Rectal smooth muscle tissue (tissue), 1 donor: ENCODE measurements at regions not wholly inside any gene's neighbourhood (a gene's known extent, or its start where the extent isn't known, plus 50 kb on each side); places are given as distances from the start of the nearest gene placed in this dataset.

Experiments used
- H3K27ac ChIP-seq: one replicate; pipeline ENCODE4 v1.7.0; 2013; ENCODE audit warnings: low read depth, low read length, inconsistent platforms
- H3K27me3 ChIP-seq: one replicate; pipeline ENCODE4 v1.7.0; 2013; ENCODE audit warnings: low read length; ENCODE audit not compliant: control insufficient read depth, insufficient read depth
- H3K36me3 ChIP-seq: one replicate; pipeline ENCODE4 v1.7.0; 2013; ENCODE audit warnings: low read length; ENCODE audit not compliant: control insufficient read depth, insufficient read depth
- H3K4me1 ChIP-seq: one replicate; pipeline ENCODE4 v1.7.0; 2013; ENCODE audit warnings: low read length; ENCODE audit not compliant: control insufficient read depth, insufficient read depth
- H3K4me3 ChIP-seq: one replicate; pipeline ENCODE4 v1.7.0; 2013; ENCODE audit warnings: low read length
- H3K9ac ChIP-seq: one replicate; pipeline ENCODE4 v1.7.0; 2013; ENCODE audit warnings: low read length

DNA sequence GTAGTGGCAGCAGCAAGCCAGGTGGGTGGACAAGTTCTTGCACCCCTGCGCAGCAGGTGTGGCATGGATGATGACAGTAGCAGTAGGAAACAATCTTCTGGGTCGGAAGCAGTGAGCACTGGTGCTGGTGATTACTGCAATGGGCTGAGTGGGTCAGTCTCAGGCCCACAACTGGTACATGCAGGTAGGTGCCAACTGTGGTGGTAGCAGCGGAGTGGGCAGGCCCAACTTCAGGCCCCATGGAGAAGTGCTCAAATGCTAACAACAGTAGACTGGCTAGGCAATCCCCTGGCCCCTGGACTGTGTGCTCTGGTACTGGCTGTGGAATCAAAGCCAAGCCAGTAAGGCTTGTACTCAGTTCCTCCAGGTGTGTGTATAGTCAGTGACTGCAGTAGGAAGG, 413.7 kb downstream of the PDGFC start:
- H3K4me3 ChIP-seq, result no peak overlapping the region
- no peak overlapping the region for H3K27ac ChIP-seq
- H3K27me3 ChIP-seq, result no peaks in the 10 kb centered on the region
- H3K36me3 ChIP-seq, result no peaks in the 10 kb centered on the region
- no peak overlapping the region for H3K9ac ChIP-seq
- H3K4me1 ChIP-seq, result no peaks in the 10 kb centered on the region

GRCh38 chr4:156556336-156556735, 415.3 kb downstream of the PDGFC start:
- Histone ChIP-seq H3K36me3 (no peaks in the 10 kb centered on the region), H3K27me3 (no peaks in the 10 kb centered on the region), H3K4me1 (no peaks in the 10 kb centered on the region), H3K4me3 (no peak overlapping the region), H3K9ac (no peak overlapping the region), H3K27ac (no peak overlapping the region)

DNA sequence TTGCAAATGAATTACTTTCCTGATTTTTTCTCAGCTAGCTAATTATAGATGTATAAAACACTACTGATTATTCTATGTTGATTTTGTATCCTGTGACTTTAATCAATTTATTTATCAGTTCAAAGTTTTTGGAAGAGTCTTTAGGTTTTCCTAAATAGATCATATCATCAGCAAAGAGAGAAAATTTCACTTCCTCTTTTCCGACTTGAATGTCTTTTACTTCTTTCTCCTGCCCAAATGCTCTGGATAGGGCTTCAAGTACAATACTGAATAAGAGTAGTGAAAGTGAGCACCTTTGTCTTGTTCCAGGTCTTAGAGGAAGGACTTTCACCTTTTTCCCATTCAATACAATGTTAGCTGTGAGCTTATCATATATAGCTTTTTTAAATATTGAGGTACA, 417.9 kb downstream of the PDGFC start:
- Histone ChIP-seq H3K4me3 (no peak overlapping the region), H3K4me1 (no peaks in the 10 kb centered on the region), H3K9ac (no peak overlapping the region), H3K36me3 (no peaks in the 10 kb centered on the region), H3K27me3 (no peaks in the 10 kb centered on the region), H3K27ac (no peak overlapping the region)

GRCh38 chr4:156547891-156548290, 423.7 kb downstream of the PDGFC start:
- H3K4me3 ChIP-seq, result no peak overlapping the region
- H3K4me1 ChIP-seq, result peaks cover 12% of the 10 kb centered on the region
- H3K9ac ChIP-seq, result no peak overlapping the region
- H3K27me3 ChIP-seq, result no peaks in the 10 kb centered on the region
- H3K27ac ChIP-seq, result no peak overlapping the region
- H3K36me3 ChIP-seq, result no peaks in the 10 kb centered on the region

- H3K4me3 ChIP-seq, result no peak overlapping the region
- H3K27me3 ChIP-seq, result no peaks in the 10 kb centered on the region
- H3K9ac ChIP-seq, result no peak overlapping the region
- no peak overlapping the region for H3K27ac ChIP-seq
- H3K36me3 ChIP-seq, result no peaks in the 10 kb centered on the region
- H3K4me1 ChIP-seq, result peaks cover 12% of the 10 kb centered on the region
Observed at GRCh38 chr4:156547439-156547838, 424.2 kb downstream of the PDGFC start.

- Histone ChIP-seq H3K27me3 (no peaks in the 10 kb centered on the region), H3K4me1 (peaks cover 12% of the 10 kb centered on the region), H3K9ac (no peak overlapping the region), H3K36me3 (no peaks in the 10 kb centered on the region), H3K27ac (no peak overlapping the region), H3K4me3 (no peak overlapping the region)
Observed at GRCh38 chr4:156545003-156545785, 426.4 kb downstream of the PDGFC start.

DNA sequence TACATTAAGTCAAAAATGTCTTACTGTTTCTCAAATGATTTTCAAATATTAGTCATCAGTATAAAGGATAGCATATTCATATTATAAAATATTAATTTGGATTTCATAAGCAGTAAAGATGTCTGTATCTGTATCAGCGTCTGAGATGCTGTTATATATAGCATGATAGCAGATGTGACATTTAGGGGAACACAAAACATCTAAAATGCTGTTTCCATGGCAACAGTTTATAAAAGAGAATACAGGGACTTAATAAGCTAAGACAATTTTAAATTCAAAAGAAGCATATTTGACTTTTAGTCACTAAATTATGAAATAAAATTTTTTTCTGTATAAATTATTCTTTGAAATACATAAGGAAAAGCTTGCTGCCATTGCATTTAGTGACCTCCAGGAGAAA, 432.2 kb downstream of the PDGFC start:
- Histone ChIP-seq H3K4me3 (no peak overlapping the region), H3K27ac (no peak overlapping the region), H3K9ac (no peak overlapping the region), H3K27me3 (no peaks in the 10 kb centered on the region), H3K4me1 (no peaks in the 10 kb centered on the region), H3K36me3 (no peaks in the 10 kb centered on the region)

DNA sequence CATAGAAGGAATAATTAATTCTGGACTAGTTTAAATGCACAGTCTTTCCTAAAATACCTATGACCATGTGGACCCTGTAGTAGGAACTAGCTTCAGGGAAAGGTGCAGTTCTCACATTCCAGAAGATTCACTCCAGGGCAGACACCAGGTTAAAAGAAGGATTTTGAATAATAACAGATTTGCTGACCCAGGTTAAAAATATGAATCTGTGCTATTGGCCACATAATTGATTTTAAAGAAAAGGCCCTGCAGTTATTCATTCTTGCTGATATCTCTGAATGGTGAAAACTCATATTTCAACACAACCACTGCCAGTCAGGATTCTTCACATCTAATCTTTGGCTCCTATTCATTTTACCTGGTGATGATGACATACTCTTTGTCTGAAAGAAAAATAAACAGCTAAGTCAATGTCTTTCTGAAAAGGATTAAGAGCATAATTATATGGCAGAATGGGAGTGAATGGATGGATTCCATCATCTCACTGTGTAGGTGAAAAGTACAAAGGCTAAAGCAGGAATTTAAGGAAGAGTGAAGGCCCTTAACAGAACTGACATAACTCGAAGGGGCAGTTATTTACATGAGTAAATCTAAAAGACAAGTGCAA, 432.8 kb downstream of the PDGFC start:
- no peak overlapping the region for H3K9ac ChIP-seq
- no peaks in the 10 kb centered on the region for H3K4me1 ChIP-seq
- no peaks in the 10 kb centered on the region for H3K36me3 ChIP-seq
- H3K27me3 ChIP-seq, result no peaks in the 10 kb centered on the region
- H3K27ac ChIP-seq, result no peak overlapping the region
- no peak overlapping the region for H3K4me3 ChIP-seq

DNA sequence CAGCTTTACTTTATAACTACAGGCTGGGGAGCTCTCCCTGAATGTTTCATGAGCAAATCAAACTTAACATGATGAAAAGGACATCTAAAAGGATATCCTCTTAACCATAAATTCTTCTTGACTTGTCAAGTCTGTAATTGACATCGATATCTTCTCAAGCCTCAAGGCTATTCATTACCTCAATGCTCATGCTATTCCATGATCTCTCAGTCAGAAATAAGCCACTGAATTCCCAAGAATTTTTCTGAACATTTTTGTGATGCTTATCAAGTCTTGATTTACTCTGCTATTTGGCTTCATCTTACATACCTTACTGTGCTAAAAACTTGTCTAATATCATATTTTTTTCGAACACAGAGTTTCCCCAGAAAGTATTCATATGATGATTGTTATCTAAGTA, 433.4 kb downstream of the PDGFC start:
- Histone ChIP-seq H3K4me3 (no peak overlapping the region), H3K4me1 (no peaks in the 10 kb centered on the region), H3K27me3 (no peaks in the 10 kb centered on the region), H3K36me3 (no peaks in the 10 kb centered on the region), H3K9ac (no peak overlapping the region), H3K27ac (no peak overlapping the region)

DNA sequence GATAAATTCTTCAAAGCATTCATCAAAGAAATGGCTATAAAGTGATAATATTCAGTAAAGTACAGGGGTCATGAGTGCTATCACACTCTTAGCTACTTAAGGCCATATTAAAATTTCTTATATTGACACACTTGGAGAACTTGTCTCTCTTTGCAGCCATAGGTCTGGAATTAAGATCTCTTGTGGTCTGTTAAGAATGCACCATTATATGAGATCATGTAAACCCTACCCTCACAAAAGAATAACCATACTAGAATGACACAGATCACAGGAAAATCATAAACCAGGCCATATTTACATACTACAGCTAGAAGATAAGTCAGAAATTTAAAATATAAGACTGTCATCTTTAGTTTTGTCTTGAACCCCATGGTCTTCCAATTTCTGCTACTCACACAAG, 434.3 kb downstream of the PDGFC start:
- no peak overlapping the region for H3K27ac ChIP-seq
- H3K4me3 ChIP-seq, result no peak overlapping the region
- no peaks in the 10 kb centered on the region for H3K4me1 ChIP-seq
- H3K36me3 ChIP-seq, result no peaks in the 10 kb centered on the region
- H3K9ac ChIP-seq, result no peak overlapping the region
- H3K27me3 ChIP-seq, result no peaks in the 10 kb centered on the region

DNA sequence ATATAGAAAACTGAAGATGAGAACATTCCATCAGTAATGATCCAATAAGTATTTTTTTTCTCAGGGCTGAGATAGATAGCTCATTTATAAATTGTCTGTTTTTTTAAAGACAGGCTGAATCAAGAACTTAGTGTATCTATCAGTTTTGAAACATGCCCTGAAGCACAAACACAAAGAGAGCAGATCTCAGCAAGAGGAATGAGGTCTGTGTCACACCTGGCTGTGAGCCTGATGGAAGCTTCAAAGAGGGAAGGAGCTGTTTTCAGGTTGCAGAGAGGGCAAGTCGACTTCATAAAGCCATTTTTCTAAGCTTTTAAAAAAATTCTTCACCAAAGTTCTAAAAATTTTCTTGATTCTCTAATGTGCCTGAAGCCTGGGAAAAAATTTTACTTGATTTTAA, 434.9 kb downstream of the PDGFC start:
- H3K36me3 ChIP-seq, result no peaks in the 10 kb centered on the region
- no peak overlapping the region for H3K9ac ChIP-seq
- H3K27ac ChIP-seq, result no peak overlapping the region
- no peaks in the 10 kb centered on the region for H3K27me3 ChIP-seq
- no peak overlapping the region for H3K4me3 ChIP-seq
- H3K4me1 ChIP-seq, result no peaks in the 10 kb centered on the region

DNA sequence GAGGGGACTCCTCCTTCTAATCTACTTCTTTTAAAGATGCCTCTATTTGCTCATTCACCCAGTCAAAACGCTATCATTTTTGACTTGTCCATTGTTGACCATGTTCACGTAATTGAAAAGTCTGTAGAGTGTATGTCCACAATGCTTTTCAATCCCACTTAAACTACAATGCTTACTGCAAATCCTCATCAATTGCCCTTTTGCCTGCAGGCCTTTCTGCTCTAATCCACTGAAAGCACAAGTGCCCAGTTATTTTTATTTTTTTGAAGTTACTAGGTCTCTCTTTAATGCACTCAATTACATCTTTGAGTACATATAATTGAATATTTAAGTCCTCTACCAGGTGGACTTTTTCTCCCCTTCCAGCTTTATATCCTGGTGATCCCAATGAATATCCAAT, 437.4 kb downstream of the PDGFC start:
- no peak overlapping the region for H3K4me3 ChIP-seq
- no peak overlapping the region for H3K27ac ChIP-seq
- H3K27me3 ChIP-seq, result no peaks in the 10 kb centered on the region
- H3K36me3 ChIP-seq, result no peaks in the 10 kb centered on the region
- no peaks in the 10 kb centered on the region for H3K4me1 ChIP-seq
- no peak overlapping the region for H3K9ac ChIP-seq

DNA sequence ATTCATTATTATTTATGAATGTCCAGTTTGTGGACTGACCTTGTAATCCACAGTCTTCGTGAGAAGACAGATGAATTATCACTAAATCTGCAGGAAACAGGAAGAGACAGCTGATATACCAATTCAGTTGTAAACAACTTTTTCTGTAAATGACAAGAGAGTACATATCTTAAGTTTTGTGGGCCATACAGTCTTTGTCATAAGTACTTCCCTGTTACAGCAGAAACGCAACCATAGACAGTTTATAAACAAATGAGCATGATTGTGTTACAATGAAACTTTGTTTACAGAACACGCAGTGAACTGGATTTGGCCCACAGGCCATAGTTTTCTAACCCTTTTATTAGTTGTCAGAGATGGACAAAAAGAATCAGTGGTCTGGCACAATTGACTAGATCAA, 443.4 kb downstream of the PDGFC start:
- peaks cover 4% of the 10 kb centered on the region for H3K4me1 ChIP-seq
- H3K4me3 ChIP-seq, result no peak overlapping the region
- H3K9ac ChIP-seq, result no peak overlapping the region
- no peaks in the 10 kb centered on the region for H3K27me3 ChIP-seq
- H3K27ac ChIP-seq, result no peak overlapping the region
- H3K36me3 ChIP-seq, result no peaks in the 10 kb centered on the region
